ENCODE measurements at regions not wholly inside any gene's neighbourhood (a gene's known extent, or its start where the extent isn't known, plus 50 kb on each side); places are given as distances from the start of the nearest gene placed in this dataset.

GRCh38 chr12:47017041-47017713 lies 62.2 kb upstream of the PCED1B start:
- no peak overlapping the region for H3K27ac ChIP-seq (ENCODE audit: insufficient read depth, low read depth, low read length)
- CTCF ChIA-PET, result interaction anchor here (1.4 kb wide), 1 partner anchor 15 kb away, joined by 5 read pairs; no protein-coding TSS in a partner anchor

More at GRCh38 chr12:47017041-47017713, 62.2 kb upstream of the PCED1B start:
- peaks cover 19% of the 10 kb centered on the region for H3K4me1 ChIP-seq (ENCODE audit: control insufficient read depth, extremely low read depth, insufficient read depth, low read length)
- H2AFZ ChIP-seq (ENCODE audit: low read depth, low read length), result no peak overlapping the region
- TF ChIP-seq GATA2 (IDR thresholded peaks at IDR 0.05; ENCODE audit: insufficient read depth, insufficient read length, low read depth, low read length), result no peak
- no peak for TF ChIP-seq POLR2A (IDR thresholded peaks at IDR 0.05; ENCODE audit: low read depth, low read length)
- TF ChIP-seq, protein P1, sequence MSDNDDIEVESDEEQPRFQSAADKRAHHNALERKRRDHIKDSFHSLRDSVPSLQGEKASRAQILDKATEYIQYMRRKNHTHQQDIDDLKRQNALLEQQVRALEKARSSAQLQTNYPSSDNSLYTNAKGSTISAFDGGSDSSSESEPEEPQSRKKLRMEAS (IDR thresholded peaks at IDR 0.05; ENCODE audit: insufficient read depth, insufficient read length), result no peak
- TF ChIP-seq JUN (IDR thresholded peaks at IDR 0.05; ENCODE audit: borderline replicate concordance, insufficient read depth, insufficient read length, low read depth), result no peak
- no peak for TF ChIP-seq FOS (IDR thresholded peaks at IDR 0.05; ENCODE audit: borderline replicate concordance, insufficient read depth, low read length)
- no peak for TF ChIP-seq CTCF (IDR thresholded peaks at IDR 0.05; ENCODE audit: extremely low read depth in 1 of 2, insufficient read depth in 1 of 2, low read depth in 1 of 2, low read length in 2 of 2)
- no peak for TF ChIP-seq MYC (IDR thresholded peaks at IDR 0.05; ENCODE audit: low read depth, low read length)
- TF ChIP-seq POLR2AphosphoS5 (IDR thresholded peaks at IDR 0.05; ENCODE audit: insufficient read depth, low read depth, low read length), result no peak
- no peak for TF ChIP-seq EZH2 (IDR thresholded peaks at IDR 0.05; ENCODE audit: borderline replicate concordance, low read depth, low read length, severe bottlenecking)
- no peak overlapping the region for H3K4me2 ChIP-seq (ENCODE audit: insufficient read depth, low read length)
- H3K36me3 ChIP-seq (ENCODE audit: control insufficient read depth in 2 of 2, extremely low read depth in 1 of 2, insufficient read depth in 2 of 2, low read length in 2 of 2), result no peaks in the 10 kb centered on the region
- no peaks in the 10 kb centered on the region for H3K9me3 ChIP-seq (replicated peaks; ENCODE audit: control insufficient read depth, insufficient read depth, low read length)
- BruUV-seq (replicated peaks), result no TSS peak
- no peak overlapping the region for H3K9ac ChIP-seq (replicated peaks; ENCODE audit: extremely low read depth, insufficient read depth, low read length)
- no peaks in the 10 kb centered on the region for H4K20me1 ChIP-seq (replicated peaks; ENCODE audit: control insufficient read depth, extremely low read depth, insufficient read depth, low read length)
- no peaks in the 10 kb centered on the region for H3K9me1 ChIP-seq (replicated peaks; ENCODE audit: control insufficient read depth, extremely low read depth, insufficient read depth, low read length)
- H3K79me2 ChIP-seq (ENCODE audit: control insufficient read depth, insufficient read depth, low read length), result no peaks in the 10 kb centered on the region
- FAIRE-seq, result no peak
- no peaks in the 10 kb centered on the region for H3K27me3 ChIP-seq (ENCODE audit: control insufficient read depth in 2 of 2, insufficient read depth in 2 of 2, low read length in 2 of 2)
- dilution Hi-C loops (cut with MboI; ENCODE audit: extremely low pct_ligation_motif_present, low sequenced_read_pairs) (no loop called here), intact Hi-C loops (cut with micrococcal nuclease) (no loop called here)
- no peak for DNase-seq (ENCODE audit: low read depth, low spot score)
- POLR2A ChIA-PET, result no interaction called here
- H3K4me3 ChIP-seq (replicated peaks in 1 of 3; ENCODE audit: insufficient read depth in 1 of 3, low read depth in 1 of 3, low read length in 3 of 3), result no peak overlapping the region

Data from endothelial cell of umbilical vein (primary cell).